ELF-1 (cell line): ENCODE measurements at regions not wholly inside any gene's neighbourhood (a gene's known extent, or its start where the extent isn't known, plus 50 kb on each side); places are given as distances from the start of the nearest gene placed in this dataset.

ENCODE experiments used
- DNase-seq: peaks from one replicate; pipeline ENCODE4 v3.0.0-alpha.2; 2016; ENCODE audit warnings: low read depth, low spot score

GRCh38 chr22:48804811-48805301 is 1022.8 kb downstream of the BRD1 start:
- DNase-seq = no peak

- DNase-seq = no peak
Measured at GRCh38 chr22:48803948-48804810, 1023.5 kb downstream of the BRD1 start.

- DNase-seq = no peak
Measured at GRCh38 chr22:48803171-48803947, 1024.3 kb downstream of the BRD1 start.

GRCh38 chr22:48802576-48802975 is 1025.1 kb downstream of the BRD1 start:
- DNase-seq = no peak

GRCh38 chr22:48800886-48801607 is 1026.6 kb downstream of the BRD1 start:
- DNase-seq = no peak

GRCh38 chr22:48800036-48800885 is 1027.4 kb downstream of the BRD1 start:
- DNase-seq = no peak

GRCh38 chr22:48799227-48799970 is 1028.3 kb downstream of the BRD1 start:
- DNase-seq = no peak

- DNase-seq = no peak
Measured at GRCh38 chr22:48798281-48799226, 1029.1 kb downstream of the BRD1 start.

GRCh38 chr22:48797731-48798130 is 1029.9 kb downstream of the BRD1 start:
- no peak for DNase-seq

GRCh38 chr22:48796310-48797015 is 1031.2 kb downstream of the BRD1 start:
- peak; percentile 65 for DNase-seq

GRCh38 chr22:48795664-48796063 is 1032.0 kb downstream of the BRD1 start:
- no peak for DNase-seq

- DNase-seq = no peak
Measured at GRCh38 chr22:48794906-48795305, 1032.8 kb downstream of the BRD1 start.

- no peak for DNase-seq
Measured at GRCh38 chr22:48793949-48794348, 1033.7 kb downstream of the BRD1 start.

- no peak for DNase-seq
Measured at GRCh38 chr22:48786679-48786996, 1041.0 kb downstream of the BRD1 start.

GRCh38 chr22:48785792-48786678 is 1041.6 kb downstream of the BRD1 start:
- DNase-seq = no peak

GRCh38 chr22:48784701-48785503 is 1042.8 kb downstream of the BRD1 start:
- no peak for DNase-seq

- DNase-seq = no peak
Measured at GRCh38 chr22:48783821-48784266, 1043.8 kb downstream of the BRD1 start.
